ENCODE measurements at regions not wholly inside any gene's neighbourhood (a gene's known extent, or its start where the extent isn't known, plus 50 kb on each side); places are given as distances from the start of the nearest gene placed in this dataset.

GRCh38 chr18:47717257-47717656 lies 213.2 kb downstream of the SMAD2 start:
- peaks cover 36% of the 10 kb centered on the region for H3K27me3 Mint-ChIP-seq (ENCODE audit: low read depth)
- H3K4me1 Mint-ChIP-seq (ENCODE audit: low read depth) = no peaks in the 10 kb centered on the region
- no peak for DNase-seq (ENCODE audit: low spot score)
- no peak for TF ChIP-seq CTCF (IDR thresholded peaks at IDR 0.05)
- H3K36me3 Mint-ChIP-seq (ENCODE audit: low read depth) = no peaks in the 10 kb centered on the region
- H3K27ac Mint-ChIP-seq (ENCODE audit: unreplicated experiment) = no peak overlapping the region
- H3K9me3 Mint-ChIP-seq (ENCODE audit: low read depth) = no peaks in the 10 kb centered on the region
- no peak overlapping the region for H3K4me3 Mint-ChIP-seq (ENCODE audit: unreplicated experiment)

- Mint-ChIP-seq H3K4me1 (ENCODE audit: low read depth) (no peaks in the 10 kb centered on the region), H3K36me3 (ENCODE audit: low read depth) (no peaks in the 10 kb centered on the region), H3K9me3 (ENCODE audit: low read depth) (no peaks in the 10 kb centered on the region), H3K4me3 (ENCODE audit: unreplicated experiment) (no peak overlapping the region), H3K27me3 (ENCODE audit: low read depth) (peaks cover 31% of the 10 kb centered on the region), H3K27ac (ENCODE audit: unreplicated experiment) (no peak overlapping the region)
- no peak for TF ChIP-seq CTCF (IDR thresholded peaks at IDR 0.05)
- no peak for DNase-seq (ENCODE audit: low spot score)
Measured at GRCh38 chr18:47716632-47717185, 213.8 kb downstream of the SMAD2 start.

- DNase-seq (ENCODE audit: low spot score) = no peak
- Mint-ChIP-seq H3K27ac (ENCODE audit: unreplicated experiment) (no peak overlapping the region), H3K9me3 (ENCODE audit: low read depth) (peaks cover 2% of the 10 kb centered on the region), H3K4me3 (ENCODE audit: unreplicated experiment) (no peak overlapping the region), H3K27me3 (ENCODE audit: low read depth) (peaks cover 23% of the 10 kb centered on the region), H3K36me3 (ENCODE audit: low read depth) (no peaks in the 10 kb centered on the region), H3K4me1 (ENCODE audit: low read depth) (no peaks in the 10 kb centered on the region)
- no peak for TF ChIP-seq CTCF (IDR thresholded peaks at IDR 0.05)
Measured at GRCh38 chr18:47710451-47710850, 220.0 kb downstream of the SMAD2 start.

GRCh38 chr18:47709556-47709955 lies 220.9 kb downstream of the SMAD2 start:
- Mint-ChIP-seq H3K4me1 (ENCODE audit: low read depth) (no peaks in the 10 kb centered on the region), H3K27ac (ENCODE audit: unreplicated experiment) (no peak overlapping the region), H3K4me3 (ENCODE audit: unreplicated experiment) (no peak overlapping the region), H3K36me3 (ENCODE audit: low read depth) (no peaks in the 10 kb centered on the region), H3K27me3 (ENCODE audit: low read depth) (peaks cover 22% of the 10 kb centered on the region), H3K9me3 (ENCODE audit: low read depth) (peaks cover 6% of the 10 kb centered on the region)
- TF ChIP-seq CTCF (IDR thresholded peaks at IDR 0.05) = no peak
- DNase-seq (ENCODE audit: low spot score) = no peak

- H3K4me3 Mint-ChIP-seq (ENCODE audit: unreplicated experiment) = no peak overlapping the region
- no peak overlapping the region for H3K27ac Mint-ChIP-seq (ENCODE audit: unreplicated experiment)
- no peak for DNase-seq (ENCODE audit: low spot score)
- peaks cover 6% of the 10 kb centered on the region for H3K9me3 Mint-ChIP-seq (ENCODE audit: low read depth)
- no peaks in the 10 kb centered on the region for H3K36me3 Mint-ChIP-seq (ENCODE audit: low read depth)
- no peaks in the 10 kb centered on the region for H3K4me1 Mint-ChIP-seq (ENCODE audit: low read depth)
- peaks cover 31% of the 10 kb centered on the region for H3K27me3 Mint-ChIP-seq (ENCODE audit: low read depth)
- no peak for TF ChIP-seq CTCF (IDR thresholded peaks at IDR 0.05)
Measured at GRCh38 chr18:47708206-47708605, 222.3 kb downstream of the SMAD2 start.

Measured in chondrocyte (in vitro differentiated cells).